Astrocyte (in vitro differentiated cells and primary cell): ENCODE measurements at regions not wholly inside any gene's neighbourhood (a gene's known extent, or its start where the extent isn't known, plus 50 kb on each side); places are given as distances from the start of the nearest gene placed in this dataset.

Source experiments
- DNase-seq: peaks from one replicate; pipeline ENCODE4 v3.0.0-alpha.2; 2010; ENCODE audit warnings: low read depth
- FAIRE-seq: peaks from 2 replicates; lab custom pipeline; 2011; peaks lifted over from hg19 to GRCh38; lab: Jason Lieb, UNC
- H2AFZ ChIP-seq: 2 replicates; pipeline ENCODE4 v1.6.0; 2012; ENCODE audit warnings: low read depth, low read length, inconsistent platforms
- H3K27ac ChIP-seq: 2 replicates; pipeline ENCODE4 v1.5.1; 2011; ENCODE audit warnings: low read depth, low read length, inconsistent platforms
- H3K27me3 ChIP-seq: 2 replicates; pipeline ENCODE4 v1.6.0; 2011; ENCODE audit warnings: low read length, inconsistent platforms; ENCODE audit not compliant: insufficient read depth
- H3K36me3 ChIP-seq: 2 replicates; pipeline ENCODE4 v1.5.1; 2011; ENCODE audit warnings: low read length, inconsistent platforms; ENCODE audit not compliant: insufficient read depth
- H3K4me1 ChIP-seq: 2 replicates; pipeline ENCODE4 v1.5.1; 2011; ENCODE audit warnings: low read length, inconsistent platforms; ENCODE audit not compliant: insufficient read depth
- H3K4me2 ChIP-seq: 2 replicates; pipeline ENCODE4 v1.6.0; 2012; ENCODE audit warnings: low read length, inconsistent platforms
- H3K4me3 ChIP-seq: 2 replicates; pipeline ENCODE4 v1.5.1; 2011; ENCODE audit warnings: low read depth, mild to moderate bottlenecking, low read length, inconsistent platforms; ENCODE audit not compliant: insufficient read depth
- H3K79me2 ChIP-seq: 2 replicates; pipeline ENCODE4 v1.6.0; 2012; ENCODE audit warnings: mild to moderate bottlenecking, low read length, inconsistent platforms; ENCODE audit not compliant: insufficient read depth
- H3K9ac ChIP-seq: 2 replicates; pipeline ENCODE4 v1.6.0; 2012; ENCODE audit warnings: mild to moderate bottlenecking, low read length, inconsistent platforms
- H3K9me3 ChIP-seq: 2 replicates; pipeline ENCODE4 v1.5.1; 2012; ENCODE audit warnings: low read depth, mild to moderate bottlenecking, low read length, inconsistent platforms; ENCODE audit not compliant: insufficient read depth
- H4K20me1 ChIP-seq: 2 replicates; pipeline ENCODE4 v1.6.0; 2012; ENCODE audit warnings: low read length, inconsistent platforms; ENCODE audit not compliant: insufficient read depth
- H3K27ac Mint-ChIP-seq: one replicate; pipeline ENCODE4 v1.8.0; 2021; ENCODE audit warnings: mild to moderate bottlenecking, mixed read lengths; ENCODE audit not compliant: unreplicated experiment
- H3K27me3 Mint-ChIP-seq: one replicate; pipeline ENCODE4 v1.8.0; 2021; ENCODE audit warnings: low read depth, mixed read lengths; ENCODE audit not compliant: unreplicated experiment
- H3K36me3 Mint-ChIP-seq: one replicate; pipeline ENCODE4 v1.8.0; 2021; ENCODE audit warnings: low read depth, mixed read lengths; ENCODE audit not compliant: unreplicated experiment
- H3K4me1 Mint-ChIP-seq: one replicate; pipeline ENCODE4 v1.8.0; 2021; ENCODE audit warnings: low read depth, mixed read lengths; ENCODE audit not compliant: unreplicated experiment
- H3K4me3 Mint-ChIP-seq: one replicate; pipeline ENCODE4 v1.8.0; 2021; ENCODE audit warnings: mild to moderate bottlenecking, moderate library complexity, mixed read lengths; ENCODE audit not compliant: unreplicated experiment
- H3K9me3 Mint-ChIP-seq: one replicate; pipeline ENCODE4 v1.8.0; 2021; ENCODE audit warnings: mild to moderate bottlenecking, mixed read lengths; ENCODE audit not compliant: unreplicated experiment
- EZH2 ChIP-seq: IDR thresholded peaks from 2 replicates; pipeline ENCODE4 v1.6.1; 2012; ENCODE audit warnings: mild to moderate bottlenecking, low read length, inconsistent platforms; ENCODE audit not compliant: insufficient read depth
- TF ChIP-seq, protein P1 (sequence below): IDR thresholded peaks from 2 replicates; pipeline ENCODE4 v1.5.1; 2011; ENCODE audit warnings: low read depth, mild to moderate bottlenecking, inconsistent platforms, low read length, moderate library complexity; ENCODE audit not compliant: insufficient read depth

DNA sequence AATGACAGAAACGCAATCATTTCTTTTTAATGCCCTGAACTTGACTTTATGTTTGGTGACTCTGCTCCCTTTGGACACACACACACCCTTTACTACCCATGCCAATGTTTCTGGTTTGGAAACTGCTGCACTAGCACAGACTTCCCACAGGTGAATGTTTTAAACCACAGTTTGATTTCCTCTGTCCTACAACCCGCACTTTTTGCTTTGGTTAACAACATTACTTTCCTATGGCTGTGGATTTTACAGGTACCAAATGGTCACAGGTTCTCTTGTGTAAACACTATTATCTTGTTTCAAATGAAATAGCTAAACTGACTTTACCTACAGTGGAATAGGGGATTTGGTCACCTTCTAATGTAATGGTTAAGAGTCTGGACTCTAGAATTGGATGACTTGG, 51.5 kb upstream of the ZNF644 start:
- no peak overlapping the region for H2AFZ ChIP-seq
- TF ChIP-seq, protein P1, sequence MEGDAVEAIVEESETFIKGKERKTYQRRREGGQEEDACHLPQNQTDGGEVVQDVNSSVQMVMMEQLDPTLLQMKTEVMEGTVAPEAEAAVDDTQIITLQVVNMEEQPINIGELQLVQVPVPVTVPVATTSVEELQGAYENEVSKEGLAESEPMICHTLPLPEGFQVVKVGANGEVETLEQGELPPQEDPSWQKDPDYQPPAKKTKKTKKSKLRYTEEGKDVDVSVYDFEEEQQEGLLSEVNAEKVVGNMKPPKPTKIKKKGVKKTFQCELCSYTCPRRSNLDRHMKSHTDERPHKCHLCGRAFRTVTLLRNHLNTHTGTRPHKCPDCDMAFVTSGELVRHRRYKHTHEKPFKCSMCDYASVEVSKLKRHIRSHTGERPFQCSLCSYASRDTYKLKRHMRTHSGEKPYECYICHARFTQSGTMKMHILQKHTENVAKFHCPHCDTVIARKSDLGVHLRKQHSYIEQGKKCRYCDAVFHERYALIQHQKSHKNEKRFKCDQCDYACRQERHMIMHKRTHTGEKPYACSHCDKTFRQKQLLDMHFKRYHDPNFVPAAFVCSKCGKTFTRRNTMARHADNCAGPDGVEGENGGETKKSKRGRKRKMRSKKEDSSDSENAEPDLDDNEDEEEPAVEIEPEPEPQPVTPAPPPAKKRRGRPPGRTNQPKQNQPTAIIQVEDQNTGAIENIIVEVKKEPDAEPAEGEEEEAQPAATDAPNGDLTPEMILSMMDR = no peak
- TF ChIP-seq EZH2 = no peak
- no peak overlapping the region for H3K4me2 ChIP-seq
- no peak overlapping the region for H3K9ac ChIP-seq
- FAIRE-seq (no peak), DNase-seq (no peak)
- Mint-ChIP-seq H3K27me3 (peaks cover 3% of the 10 kb centered on the region), H3K4me3 (no peak overlapping the region), H3K4me1 (no peaks in the 10 kb centered on the region), H3K9me3 (no peaks in the 10 kb centered on the region), H3K27ac (no peak overlapping the region), H3K36me3 (no peaks in the 10 kb centered on the region)
- H3K27ac ChIP-seq = no peak overlapping the region
- H3K27me3 ChIP-seq = no peaks in the 10 kb centered on the region
- no peaks in the 10 kb centered on the region for H4K20me1 ChIP-seq
- H3K36me3 ChIP-seq = no peaks in the 10 kb centered on the region
- H3K4me1 ChIP-seq = no peaks in the 10 kb centered on the region
- no peaks in the 10 kb centered on the region for H3K9me3 ChIP-seq
- H3K4me3 ChIP-seq = no peak overlapping the region
- H3K79me2 ChIP-seq = no peaks in the 10 kb centered on the region

DNA sequence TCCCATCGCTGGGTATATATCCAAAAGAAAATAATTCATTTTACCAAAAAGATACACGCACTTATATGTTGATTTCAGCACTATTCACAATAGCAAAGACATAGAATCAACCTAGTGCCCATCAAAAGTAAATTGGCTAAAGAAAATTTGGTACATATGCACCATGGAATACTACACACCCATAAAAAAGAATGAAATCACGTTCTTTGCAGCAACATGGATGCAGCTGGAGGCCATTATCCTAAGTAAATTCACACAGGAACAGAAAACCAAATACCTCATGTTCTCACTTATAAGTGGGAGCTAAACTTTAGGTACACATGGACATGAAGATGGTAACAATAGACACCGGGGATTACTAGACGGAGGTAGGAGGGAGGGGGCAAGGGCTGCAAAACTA, 50.0 kb upstream of the ZNF644 start:
- no peaks in the 10 kb centered on the region for H3K9me3 ChIP-seq
- H4K20me1 ChIP-seq = no peaks in the 10 kb centered on the region
- H3K27me3 ChIP-seq = no peaks in the 10 kb centered on the region
- H3K4me2 ChIP-seq = no peak overlapping the region
- no peak overlapping the region for H3K27ac ChIP-seq
- FAIRE-seq (no peak), DNase-seq (no peak)
- TF ChIP-seq EZH2 = no peak
- TF ChIP-seq, protein P1 = no peak
- H2AFZ ChIP-seq = no peak overlapping the region
- H3K27ac Mint-ChIP-seq = no peak overlapping the region
- H3K4me1 ChIP-seq = no peaks in the 10 kb centered on the region
- no peaks in the 10 kb centered on the region for H3K4me1 Mint-ChIP-seq
- no peaks in the 10 kb centered on the region for H3K36me3 Mint-ChIP-seq
- no peak overlapping the region for H3K4me3 ChIP-seq
- no peak overlapping the region for H3K9ac ChIP-seq
- H3K79me2 ChIP-seq = no peaks in the 10 kb centered on the region
- H3K9me3 Mint-ChIP-seq = no peaks in the 10 kb centered on the region
- no peaks in the 10 kb centered on the region for H3K36me3 ChIP-seq
- no peak overlapping the region for H3K4me3 Mint-ChIP-seq
- peaks cover 3% of the 10 kb centered on the region for H3K27me3 Mint-ChIP-seq
